Endodermal cell (in vitro differentiated cells): ENCODE measurements at regions not wholly inside any gene's neighbourhood (a gene's known extent, or its start where the extent isn't known, plus 50 kb on each side); places are given as distances from the start of the nearest gene placed in this dataset.

Experiments used
- DNase-seq: peaks from one replicate; pipeline ENCODE4 v3.0.0-alpha.2; 2017
- H3K27ac ChIP-seq: 2 replicates; pipeline ENCODE4 v1.5.1; 2013; ENCODE audit warnings: mild to moderate bottlenecking, low read depth, low read length, moderate library complexity
- H3K27me3 ChIP-seq: 2 replicates; pipeline ENCODE4 v1.6.1; 2013; ENCODE audit warnings: mild to moderate bottlenecking, low read length, moderate library complexity; ENCODE audit not compliant: insufficient read depth, control insufficient read depth, poor library complexity, severe bottlenecking
- H3K36me3 ChIP-seq: 2 replicates; pipeline ENCODE4 v1.7.0; 2013; ENCODE audit warnings: mild to moderate bottlenecking, low read length, moderate library complexity; ENCODE audit not compliant: control insufficient read depth, insufficient read depth
- H3K4me1 ChIP-seq: one replicate; pipeline ENCODE4 v1.7.0; 2013; ENCODE audit warnings: low read length; ENCODE audit not compliant: control insufficient read depth, insufficient read depth
- H3K4me3 ChIP-seq: 2 replicates; pipeline ENCODE4 v1.5.1; 2013; ENCODE audit warnings: mild to moderate bottlenecking, low read length, moderate library complexity
- H3K9ac ChIP-seq: 2 replicates; pipeline ENCODE4 v1.6.1; 2013; ENCODE audit warnings: mild to moderate bottlenecking, low read length, moderate library complexity; ENCODE audit not compliant: poor library complexity, severe bottlenecking; ENCODE audit errors: extremely low read depth
- H3K9me3 ChIP-seq: 2 replicates; pipeline ENCODE4 v1.6.1; 2013; ENCODE audit warnings: mild to moderate bottlenecking, low read length, moderate library complexity; ENCODE audit not compliant: control insufficient read depth
- H3K27ac Mint-ChIP-seq: 2 replicates; pipeline ENCODE4 v1.8.0; 2020; ENCODE audit warnings: mixed read lengths
- H3K27me3 Mint-ChIP-seq: 2 replicates; pipeline ENCODE4 v1.8.0; 2021; ENCODE audit warnings: mild to moderate bottlenecking, mixed read lengths; ENCODE audit not compliant: insufficient read depth
- H3K36me3 Mint-ChIP-seq: 2 replicates; pipeline ENCODE4 v1.8.0; 2020; ENCODE audit warnings: low read depth, mixed read lengths
- H3K4me1 Mint-ChIP-seq: 2 replicates; pipeline ENCODE4 v1.8.0; 2020; ENCODE audit warnings: mixed read lengths
- H3K4me3 Mint-ChIP-seq: 2 replicates; pipeline ENCODE4 v1.8.0; 2020; ENCODE audit warnings: mild to moderate bottlenecking, moderate library complexity, mixed read lengths
- H3K9me3 Mint-ChIP-seq: 2 replicates; pipeline ENCODE4 v1.8.0; 2020; ENCODE audit warnings: mild to moderate bottlenecking, mixed read lengths
- CTCF ChIP-seq: fragments of 200-600 bp; sonication (generic); conservative IDR thresholded peaks from 2 replicates; pipeline ENCODE4 v1.5.0; 2021; ENCODE audit warnings: antibody characterized with exemption, mild to moderate bottlenecking
- WGBS, 2 experiments: methylation state at CpG; one replicate each; pipeline versions ENCODE4 v1.1.5 to v1.1.7; 2013; ENCODE audit warnings: missing lambda C conversion rate in 2 of 2, mixed read lengths in 1 of 2; ENCODE audit not compliant: insufficient coverage in 1 of 2, insufficient read length in 1 of 2; 5-methylcytosine and 5-hydroxymethylcytosine counted together

GRCh38 chr2:234307322-234307961 is 189.4 kb downstream of the ARL4C start:
- Mint-ChIP-seq H3K9me3 (peaks cover 4% of the 10 kb centered on the region), H3K27ac (no peak overlapping the region), H3K4me1 (peaks cover 19% of the 10 kb centered on the region), H3K27me3 (no peaks in the 10 kb centered on the region), H3K36me3 (no peaks in the 10 kb centered on the region), H3K4me3 (no peak overlapping the region)
- Histone ChIP-seq H3K4me3 (no peak overlapping the region), H3K27me3 (no peaks in the 10 kb centered on the region), H3K9me3 (peaks cover 6% of the 10 kb centered on the region), H3K4me1 (peaks cover 3% of the 10 kb centered on the region), H3K9ac (no peak overlapping the region), H3K27ac (no peak overlapping the region), H3K36me3 (no peaks in the 10 kb centered on the region)
- DNase-seq = no peak
- 92 to 97% methylated on average over 3 to 4 of the region's 4 CpGs for WGBS, 2 experiments
- TF ChIP-seq CTCF = no peak

- H3K27ac ChIP-seq = no peak overlapping the region
Measured at GRCh38 chr2:234306426-234307173, 190.3 kb downstream of the ARL4C start.

GRCh38 chr2:234305846-234306245 is 191.0 kb downstream of the ARL4C start:
- no peak for TF ChIP-seq CTCF
- H3K4me3 ChIP-seq = no peak overlapping the region
- H3K36me3 ChIP-seq = no peaks in the 10 kb centered on the region
- Mint-ChIP-seq H3K4me1 (peaks cover 19% of the 10 kb centered on the region), H3K27me3 (no peaks in the 10 kb centered on the region), H3K36me3 (no peaks in the 10 kb centered on the region), H3K9me3 (peaks cover 4% of the 10 kb centered on the region), H3K4me3 (no peak overlapping the region), H3K27ac (no peak overlapping the region)
- DNase-seq = no peak
- peaks cover 6% of the 10 kb centered on the region for H3K9me3 ChIP-seq
- no peak overlapping the region for H3K27ac ChIP-seq
- peaks cover 3% of the 10 kb centered on the region for H3K4me1 ChIP-seq
- H3K9ac ChIP-seq = no peak overlapping the region
- 66 to 81% methylated on average over 3 to 4 of the region's 4 CpGs for WGBS, 2 experiments
- no peaks in the 10 kb centered on the region for H3K27me3 ChIP-seq

More at GRCh38 chr2:234306426-234307173, 190.3 kb downstream of the ARL4C start:
- no peak overlapping the region for H3K4me3 Mint-ChIP-seq
- H3K27me3 Mint-ChIP-seq = no peaks in the 10 kb centered on the region
- WGBS, 2 experiments = 94% methylated on average over 9 of the region's 9 CpGs
- H3K36me3 ChIP-seq = no peaks in the 10 kb centered on the region
- no peaks in the 10 kb centered on the region for H3K36me3 Mint-ChIP-seq
- H3K9me3 ChIP-seq = peaks cover 6% of the 10 kb centered on the region
- H3K27me3 ChIP-seq = no peaks in the 10 kb centered on the region
- H3K4me3 ChIP-seq = no peak overlapping the region
- no peak for TF ChIP-seq CTCF
- no peak overlapping the region for H3K27ac Mint-ChIP-seq
- no peak for DNase-seq
- peaks cover 3% of the 10 kb centered on the region for H3K4me1 ChIP-seq
- no peak overlapping the region for H3K9ac ChIP-seq
- H3K9me3 Mint-ChIP-seq = peaks cover 4% of the 10 kb centered on the region
- H3K4me1 Mint-ChIP-seq = peaks cover 19% of the 10 kb centered on the region
